ENCODE measurements at regions not wholly inside any gene's neighbourhood (a gene's known extent, or its start where the extent isn't known, plus 50 kb on each side); places are given as distances from the start of the nearest gene placed in this dataset.
A peak's percentile ranks its signal among the peaks of the same experiment; 100 is the strongest.

DNA sequence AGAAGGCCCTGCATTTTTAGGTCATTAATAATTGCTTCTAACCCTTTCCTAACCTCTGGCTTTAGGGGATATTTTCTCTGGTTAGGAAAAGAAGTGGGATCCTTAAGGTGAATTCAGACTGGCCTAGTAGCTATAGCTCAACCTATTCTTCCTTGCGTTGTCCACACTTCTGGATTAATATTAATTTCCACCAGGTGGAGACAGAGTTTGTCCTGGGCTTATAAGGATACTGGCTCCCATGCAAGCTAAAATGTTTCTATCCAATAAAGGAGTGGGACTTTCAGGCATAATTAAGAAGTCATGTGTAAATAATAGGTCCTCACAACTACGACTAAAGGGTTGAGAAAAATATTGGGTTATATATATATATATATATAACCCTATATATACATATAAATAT is 860.0 kb upstream of the POU3F4 start:
- Histone ChIP-seq H2BK20ac (ENCODE audit: low read depth, low read length, poor library complexity, severe bottlenecking) (no peak overlapping the region), H3K18ac (ENCODE audit: insufficient read length, low read depth, low read length) (no peak overlapping the region), H2BK5ac (ENCODE audit: insufficient read length, low read length) (no peak overlapping the region), H2BK15ac (ENCODE audit: low read depth, low read length) (no peak overlapping the region), H3K79me1 (ENCODE audit: insufficient read depth, low read depth, low read length, poor library complexity, severe bottlenecking) (no peaks in the 10 kb centered on the region), H2AK5ac (ENCODE audit: insufficient read length, low read length) (no peak overlapping the region), H2BK120ac (ENCODE audit: low read depth, low read length, poor library complexity, severe bottlenecking) (no peak overlapping the region), H3K23ac (ENCODE audit: insufficient read length, low read depth, low read length) (no peak overlapping the region), H4K8ac (replicated peaks; ENCODE audit: insufficient read length, low read depth, low read length) (no peak overlapping the region), H3K4me2 (ENCODE audit: insufficient read depth, insufficient read length, low read length) (no peak overlapping the region), H3K79me2 (ENCODE audit: insufficient read depth, low read length) (no peaks in the 10 kb centered on the region; the same call in 1 of the 2 replicates), H4K91ac (ENCODE audit: insufficient read length, low read depth, low read length) (no peak overlapping the region), H3K14ac (ENCODE audit: insufficient read depth, low read length) (no peak overlapping the region), H3K4me1 (ENCODE audit: insufficient read depth, low read length) (no peaks in the 10 kb centered on the region), H3K27me3 (ENCODE audit: insufficient read depth, low read length) (no peaks in the 10 kb centered on the region), H3K23me2 (ENCODE audit: insufficient read length, low read depth, low read length, poor library complexity, severe bottlenecking) (no peaks in the 10 kb centered on the region), H2AFZ (ENCODE audit: low read length) (no peak overlapping the region), H3T11ph (ENCODE audit: low read length) (no peak overlapping the region), H4K20me1 (ENCODE audit: control insufficient read depth, insufficient read depth, insufficient read length) (no peaks in the 10 kb centered on the region), H3K27ac (ENCODE audit: insufficient read length, low read depth, low read length) (no peak overlapping the region), H4K5ac (ENCODE audit: insufficient read length, low read depth, low read length) (no peak overlapping the region), H3K9me3 (ENCODE audit: control insufficient read depth, low read depth, low read length) (peaks cover 45% of the 10 kb centered on the region), H3K9ac (ENCODE audit: extremely low read depth, insufficient read length, low read length) (no peak overlapping the region), H3K4ac (ENCODE audit: low read depth, low read length) (no peak overlapping the region), H2BK12ac (ENCODE audit: insufficient read length, low read depth, low read length) (no peak overlapping the region), H3K56ac (ENCODE audit: insufficient read length, low read depth, low read length) (no peak overlapping the region)
- TF ChIP-seq, protein P1, sequence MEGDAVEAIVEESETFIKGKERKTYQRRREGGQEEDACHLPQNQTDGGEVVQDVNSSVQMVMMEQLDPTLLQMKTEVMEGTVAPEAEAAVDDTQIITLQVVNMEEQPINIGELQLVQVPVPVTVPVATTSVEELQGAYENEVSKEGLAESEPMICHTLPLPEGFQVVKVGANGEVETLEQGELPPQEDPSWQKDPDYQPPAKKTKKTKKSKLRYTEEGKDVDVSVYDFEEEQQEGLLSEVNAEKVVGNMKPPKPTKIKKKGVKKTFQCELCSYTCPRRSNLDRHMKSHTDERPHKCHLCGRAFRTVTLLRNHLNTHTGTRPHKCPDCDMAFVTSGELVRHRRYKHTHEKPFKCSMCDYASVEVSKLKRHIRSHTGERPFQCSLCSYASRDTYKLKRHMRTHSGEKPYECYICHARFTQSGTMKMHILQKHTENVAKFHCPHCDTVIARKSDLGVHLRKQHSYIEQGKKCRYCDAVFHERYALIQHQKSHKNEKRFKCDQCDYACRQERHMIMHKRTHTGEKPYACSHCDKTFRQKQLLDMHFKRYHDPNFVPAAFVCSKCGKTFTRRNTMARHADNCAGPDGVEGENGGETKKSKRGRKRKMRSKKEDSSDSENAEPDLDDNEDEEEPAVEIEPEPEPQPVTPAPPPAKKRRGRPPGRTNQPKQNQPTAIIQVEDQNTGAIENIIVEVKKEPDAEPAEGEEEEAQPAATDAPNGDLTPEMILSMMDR (conservative IDR thresholded peaks at IDR 0.05), result peak; percentile 30; the same call in 1 of the 3 replicates
- no CpG with 5 or more reads among the region's 2 CpGs for WGBS (ENCODE audit: extremely low coverage, insufficient read length, low lambda C conversion rate)
- Mint-ChIP-seq H3K36me3 (ENCODE audit: insufficient read depth in 1 of 3, low read depth in 3 of 3) (peaks cover 8 to 29% (median 22%) of the 10 kb centered on the region in 3 experiments), H3K4me3 (no peak overlapping the region), H3K27ac (no peak overlapping the region), H3K27me3 (ENCODE audit: low read depth) (no peaks in the 10 kb centered on the region), H3K9me3 (peaks cover 73 to 77% of the 10 kb centered on the region in 2 experiments), H3K4me1 (peaks cover 0 to 2% of the 10 kb centered on the region in 2 experiments; a peak in 2 of 4 replicates)
- no peak for DNase-seq
